Mammary epithelial cell (primary cell): ENCODE measurements at regions not wholly inside any gene's neighbourhood (a gene's known extent, or its start where the extent isn't known, plus 50 kb on each side); places are given as distances from the start of the nearest gene placed in this dataset.

Experiments used
- EZH2 ChIP-seq: IDR thresholded peaks from 2 replicates; pipeline ENCODE4 v1.6.1; 2012; ENCODE audit warnings: low read length, inconsistent platforms, borderline replicate concordance
- TF ChIP-seq, protein P1 (sequence below), 2 donors: IDR thresholded peaks in 1 of 2; conservative IDR thresholded peaks in 1 of 2; 2 replicates each; pipeline ENCODE4 v1.5.1; 2011 to 2012; ENCODE audit warnings: inconsistent platforms in 2 of 2, low read length in 2 of 2, mild to moderate bottlenecking in 2 of 2, control low read depth in 1 of 2, low read depth in 1 of 2; ENCODE audit not compliant: insufficient read depth in 1 of 2; ENCODE audit errors: extremely low read depth in 1 of 2

- TF ChIP-seq, protein P1, sequence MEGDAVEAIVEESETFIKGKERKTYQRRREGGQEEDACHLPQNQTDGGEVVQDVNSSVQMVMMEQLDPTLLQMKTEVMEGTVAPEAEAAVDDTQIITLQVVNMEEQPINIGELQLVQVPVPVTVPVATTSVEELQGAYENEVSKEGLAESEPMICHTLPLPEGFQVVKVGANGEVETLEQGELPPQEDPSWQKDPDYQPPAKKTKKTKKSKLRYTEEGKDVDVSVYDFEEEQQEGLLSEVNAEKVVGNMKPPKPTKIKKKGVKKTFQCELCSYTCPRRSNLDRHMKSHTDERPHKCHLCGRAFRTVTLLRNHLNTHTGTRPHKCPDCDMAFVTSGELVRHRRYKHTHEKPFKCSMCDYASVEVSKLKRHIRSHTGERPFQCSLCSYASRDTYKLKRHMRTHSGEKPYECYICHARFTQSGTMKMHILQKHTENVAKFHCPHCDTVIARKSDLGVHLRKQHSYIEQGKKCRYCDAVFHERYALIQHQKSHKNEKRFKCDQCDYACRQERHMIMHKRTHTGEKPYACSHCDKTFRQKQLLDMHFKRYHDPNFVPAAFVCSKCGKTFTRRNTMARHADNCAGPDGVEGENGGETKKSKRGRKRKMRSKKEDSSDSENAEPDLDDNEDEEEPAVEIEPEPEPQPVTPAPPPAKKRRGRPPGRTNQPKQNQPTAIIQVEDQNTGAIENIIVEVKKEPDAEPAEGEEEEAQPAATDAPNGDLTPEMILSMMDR (conservative IDR thresholded peaks at IDR 0.05 in 1 of 2, IDR thresholded peaks at IDR 0.05 in 1 of 2; ENCODE audit: extremely low read depth in 1 of 2, insufficient read depth in 1 of 2, low read depth in 1 of 2, low read length in 2 of 2): no peak
- TF ChIP-seq EZH2: no peak
Observed at GRCh38 chr12:81811778-81812125, 52.6 kb upstream of the PPFIA2 start.
